ENCODE measurements at regions not wholly inside any gene's neighbourhood (a gene's known extent, or its start where the extent isn't known, plus 50 kb on each side); places are given as distances from the start of the nearest gene placed in this dataset.

- intact Hi-C loops (cut with DNase I), result no loop called here
- no peak for DNase-seq (ENCODE audit: low spot score)
These were observed 67.5 kb downstream of the PRR32 start for GRCh38 chrX:126886997-126887396.

- intact Hi-C loops (cut with DNase I), result no loop called here
- no peak for DNase-seq (ENCODE audit: low spot score)
These were observed 81.4 kb downstream of the PRR32 start for GRCh38 chrX:126900937-126901336.

- DNase-seq (ENCODE audit: low spot score), result no peak
- intact Hi-C loops (cut with DNase I), result no loop called here
These were observed 109.5 kb downstream of the PRR32 start for GRCh38 chrX:126929071-126929470.

GRCh38 chrX:126967225-126967624 lies 147.7 kb downstream of the PRR32 start:
- no peak for DNase-seq (ENCODE audit: low spot score)
- intact Hi-C loops (cut with DNase I), result no loop called here

GRCh38 chrX:126982158-126982557 lies 162.6 kb downstream of the PRR32 start:
- DNase-seq (ENCODE audit: low spot score), result no peak
- intact Hi-C loops (cut with DNase I), result no loop called here

- DNase-seq (ENCODE audit: low spot score), result no peak
- intact Hi-C loops (cut with DNase I), result no loop called here
These were observed 165.5 kb downstream of the PRR32 start for GRCh38 chrX:126985027-126985426.

GRCh38 chrX:126985981-126986380 lies 166.5 kb downstream of the PRR32 start:
- DNase-seq (ENCODE audit: low spot score), result no peak
- intact Hi-C loops (cut with DNase I), result no loop called here

- DNase-seq (ENCODE audit: low spot score), result no peak
- intact Hi-C loops (cut with DNase I), result no loop called here
These were observed 174.6 kb downstream of the PRR32 start for GRCh38 chrX:126994032-126994600.

- no peak for DNase-seq (ENCODE audit: low spot score)
- intact Hi-C loops (cut with DNase I), result no loop called here
These were observed 192.1 kb downstream of the PRR32 start for GRCh38 chrX:127011629-127012028.

GRCh38 chrX:127025013-127025412 lies 205.5 kb downstream of the PRR32 start:
- intact Hi-C loops (cut with DNase I), result no loop called here
- DNase-seq (ENCODE audit: low spot score), result no peak

- intact Hi-C loops (cut with DNase I), result no loop called here
- no peak for DNase-seq (ENCODE audit: low spot score)
These were observed 210.7 kb downstream of the PRR32 start for GRCh38 chrX:127030016-127030748.

- intact Hi-C loops (cut with DNase I), result loop anchor here (5.0 kb wide), 1 partner anchor 265 kb away; no protein-coding TSS in a partner anchor
- no peak for DNase-seq (ENCODE audit: low spot score)
These were observed 217.6 kb downstream of the PRR32 start for GRCh38 chrX:127037159-127037558.

GRCh38 chrX:127038065-127038464 lies 218.5 kb downstream of the PRR32 start:
- DNase-seq (ENCODE audit: low spot score), result no peak
- intact Hi-C loops (cut with DNase I), result loop anchor here (5.0 kb wide), 1 partner anchor 266 kb away; no protein-coding TSS in a partner anchor

GRCh38 chrX:127057891-127058619 lies 238.5 kb downstream of the PRR32 start:
- intact Hi-C loops (cut with DNase I), result no loop called here
- DNase-seq (ENCODE audit: low spot score), result no peak

- DNase-seq (ENCODE audit: low spot score), result no peak
- intact Hi-C loops (cut with DNase I), result no loop called here
These were observed 266.4 kb downstream of the PRR32 start for GRCh38 chrX:127085939-127086338.

- intact Hi-C loops (cut with DNase I), result no loop called here
These were observed 293.2 kb downstream of the PRR32 start for GRCh38 chrX:127112726-127113125.

GRCh38 chrX:127124871-127125270 lies 305.3 kb downstream of the PRR32 start:
- intact Hi-C loops (cut with DNase I), result no loop called here
- no peak for DNase-seq (ENCODE audit: low spot score)

More at GRCh38 chrX:127112726-127113125, 293.2 kb downstream of the PRR32 start:
- no peak for DNase-seq (ENCODE audit: low spot score)

- intact Hi-C loops (cut with DNase I), result no loop called here
- no peak for DNase-seq (ENCODE audit: low spot score)
These were observed 308.8 kb downstream of the PRR32 start for GRCh38 chrX:127128282-127128681.

- intact Hi-C loops (cut with DNase I), result no loop called here
- DNase-seq (ENCODE audit: low spot score), result no peak
These were observed 310.0 kb downstream of the PRR32 start for GRCh38 chrX:127129510-127129909.

GRCh38 chrX:127138218-127138617 lies 318.7 kb downstream of the PRR32 start:
- intact Hi-C loops (cut with DNase I), result no loop called here
- no peak for DNase-seq (ENCODE audit: low spot score)

- intact Hi-C loops (cut with DNase I), result no loop called here
These were observed 358.4 kb downstream of the PRR32 start for GRCh38 chrX:127177966-127178365.

More at GRCh38 chrX:127177966-127178365, 358.4 kb downstream of the PRR32 start:
- DNase-seq (ENCODE audit: low spot score), result no peak
